ENCODE measurements at regions not wholly inside any gene's neighbourhood (a gene's known extent, or its start where the extent isn't known, plus 50 kb on each side); places are given as distances from the start of the nearest gene placed in this dataset.

GRCh38 chr20:60838297-60838696 is 413.8 kb upstream of the CDH4 start:
- Mint-ChIP-seq H3K4me3 (no peak overlapping the region), H3K4me1 (no peaks in the 10 kb centered on the region), H3K27ac (no peak overlapping the region), H3K36me3 (ENCODE audit: low read depth) (no peaks in the 10 kb centered on the region), H3K27me3 (no peaks in the 10 kb centered on the region), H3K9me3 (no peaks in the 10 kb centered on the region)
- intact Hi-C loops (cut with micrococcal nuclease), result no loop called here
- no peak for TF ChIP-seq CTCF (IDR thresholded peaks at IDR 0.05)
- CTCF ChIA-PET, result no interaction called here
- DNase-seq, result no peak
- ATAC-seq (ENCODE audit: low read depth), result no peak
- POLR2A ChIA-PET, result no interaction called here

- ChIA-PET POLR2A (no interaction called here), CTCF (no interaction called here)
- no peak for DNase-seq
- H3K4me1 Mint-ChIP-seq, result no peaks in the 10 kb centered on the region
- intact Hi-C loops (cut with micrococcal nuclease), result no loop called here
- no peaks in the 10 kb centered on the region for H3K27me3 Mint-ChIP-seq
- H3K4me3 Mint-ChIP-seq, result no peak overlapping the region
- H3K36me3 Mint-ChIP-seq (ENCODE audit: low read depth), result no peaks in the 10 kb centered on the region
- no peaks in the 10 kb centered on the region for H3K9me3 Mint-ChIP-seq
- no peak overlapping the region for H3K27ac Mint-ChIP-seq
- no peak for TF ChIP-seq CTCF (IDR thresholded peaks at IDR 0.05)
- no peak for ATAC-seq (ENCODE audit: low read depth)
Observed at GRCh38 chr20:60840971-60841370, 411.1 kb upstream of the CDH4 start.

- no peak overlapping the region for H3K4me3 Mint-ChIP-seq
- no peaks in the 10 kb centered on the region for H3K36me3 Mint-ChIP-seq (ENCODE audit: low read depth)
- intact Hi-C loops (cut with micrococcal nuclease), result no loop called here
- CTCF ChIA-PET, result no interaction called here
- H3K4me1 Mint-ChIP-seq, result no peaks in the 10 kb centered on the region
- DNase-seq, result no peak
- no peaks in the 10 kb centered on the region for H3K27me3 Mint-ChIP-seq
- ATAC-seq (ENCODE audit: low read depth), result no peak
- TF ChIP-seq CTCF (IDR thresholded peaks at IDR 0.05), result no peak
- no peaks in the 10 kb centered on the region for H3K9me3 Mint-ChIP-seq
- no peak overlapping the region for H3K27ac Mint-ChIP-seq
- POLR2A ChIA-PET, result no interaction called here
Observed at GRCh38 chr20:60845146-60845545, 406.9 kb upstream of the CDH4 start.

GRCh38 chr20:60851826-60852704 is 400.0 kb upstream of the CDH4 start:
- no peaks in the 10 kb centered on the region for H3K36me3 Mint-ChIP-seq (ENCODE audit: low read depth)
- ATAC-seq (ENCODE audit: low read depth), result no peak
- intact Hi-C loops (cut with micrococcal nuclease), result no loop called here
- TF ChIP-seq CTCF (IDR thresholded peaks at IDR 0.05), result no peak
- H3K27me3 Mint-ChIP-seq, result no peaks in the 10 kb centered on the region
- POLR2A ChIA-PET, result no interaction called here
- no peak overlapping the region for H3K27ac Mint-ChIP-seq
- no peak overlapping the region for H3K4me3 Mint-ChIP-seq
- CTCF ChIA-PET, result no interaction called here
- peaks cover 5% of the 10 kb centered on the region for H3K9me3 Mint-ChIP-seq
- no peaks in the 10 kb centered on the region for H3K4me1 Mint-ChIP-seq
- no peak for DNase-seq

- ATAC-seq (ENCODE audit: low read depth) (no peak), DNase-seq (no peak)
- POLR2A ChIA-PET, result no interaction called here
- H3K36me3 Mint-ChIP-seq (ENCODE audit: low read depth), result no peaks in the 10 kb centered on the region
- peaks cover 5% of the 10 kb centered on the region for H3K9me3 Mint-ChIP-seq
- no peaks in the 10 kb centered on the region for H3K27me3 Mint-ChIP-seq
- H3K27ac Mint-ChIP-seq, result no peak overlapping the region
- CTCF ChIA-PET, result no interaction called here
- TF ChIP-seq CTCF (IDR thresholded peaks at IDR 0.05), result no peak
- H3K4me1 Mint-ChIP-seq, result no peaks in the 10 kb centered on the region
- intact Hi-C loops (cut with micrococcal nuclease), result no loop called here
- no peak overlapping the region for H3K4me3 Mint-ChIP-seq
Observed at GRCh38 chr20:60857708-60858107, 394.4 kb upstream of the CDH4 start.

Data from activated B cell treated with CpG ODN at 0.5 μM for 24 hours (primary cell).